HCT116 (cell line): ENCODE measurements at regions not wholly inside any gene's neighbourhood (a gene's known extent, or its start where the extent isn't known, plus 50 kb on each side); places are given as distances from the start of the nearest gene placed in this dataset.

Experiments
- EGR1 ChIP-seq: IDR thresholded peaks from 2 replicates; pipeline ENCODE4 v1.6.1; 2012; ENCODE audit warnings: low read depth
- EZH2 ChIP-seq: fragments of 200-600 bp; sonication (generic); IDR thresholded peaks from 2 replicates; pipeline ENCODE4 v1.6.1; 2017; ENCODE audit warnings: antibody characterized with exemption, mixed run types
- POLR2A ChIP-seq: IDR thresholded peaks from 2 replicates; pipeline ENCODE4 v1.7.0; 2011; ENCODE audit warnings: borderline replicate concordance; ENCODE audit not compliant: insufficient read depth, insufficient read length; ENCODE audit errors: extremely low read depth
- RAD21 ChIP-seq: IDR thresholded peaks from 2 replicates; pipeline ENCODE4 v1.6.1; 2012; ENCODE audit warnings: low read depth, mild to moderate bottlenecking
- TF ChIP-seq, protein P1 (sequence below): IDR thresholded peaks from 2 replicates; pipeline ENCODE4 v1.6.1; 2012; ENCODE audit warnings: low read depth
- TF ChIP-seq, protein P2 (sequence below), 3 experiments: fragments of 200-600 bp in 1 of 3; sonication (generic) in 1 of 3; IDR thresholded peaks in 2 of 3; conservative IDR thresholded peaks in 1 of 3; 2 replicates each; pipeline ENCODE4 v1.5.1; 2012 to 2017; ENCODE audit warnings: low read depth in 2 of 3, low read length in 2 of 3, antibody characterized with exemption in 1 of 3, borderline replicate concordance in 1 of 3, control low read depth in 1 of 3, mild to moderate bottlenecking in 1 of 3, mixed read lengths in 1 of 3, mixed run types in 1 of 3, moderate library complexity in 1 of 3; ENCODE audit not compliant: insufficient read depth in 1 of 3

DNA sequence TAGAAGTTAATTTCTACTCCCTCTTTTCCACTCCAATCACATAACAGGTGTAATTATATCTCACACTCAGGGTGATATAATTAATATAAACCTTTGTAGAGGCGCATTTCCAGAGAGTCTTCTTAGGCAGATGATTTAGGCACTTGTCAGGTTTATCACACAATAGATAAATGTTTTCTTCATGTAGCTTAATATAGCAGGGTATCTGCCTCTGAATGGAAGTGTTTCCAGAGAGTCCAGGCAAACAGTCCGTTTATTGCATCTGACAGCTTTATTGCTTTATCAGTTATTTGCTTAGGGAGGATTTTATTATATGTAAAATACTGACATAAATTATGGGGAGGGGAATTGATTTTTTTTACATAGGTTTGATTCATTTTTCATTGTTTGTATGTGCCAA lies 766.3 kb downstream of the SLC4A3 start:
- TF ChIP-seq EGR1 (no peak), RAD21 (no peak), POLR2A (no peak), EZH2 (no peak)
- TF ChIP-seq, protein P1, sequence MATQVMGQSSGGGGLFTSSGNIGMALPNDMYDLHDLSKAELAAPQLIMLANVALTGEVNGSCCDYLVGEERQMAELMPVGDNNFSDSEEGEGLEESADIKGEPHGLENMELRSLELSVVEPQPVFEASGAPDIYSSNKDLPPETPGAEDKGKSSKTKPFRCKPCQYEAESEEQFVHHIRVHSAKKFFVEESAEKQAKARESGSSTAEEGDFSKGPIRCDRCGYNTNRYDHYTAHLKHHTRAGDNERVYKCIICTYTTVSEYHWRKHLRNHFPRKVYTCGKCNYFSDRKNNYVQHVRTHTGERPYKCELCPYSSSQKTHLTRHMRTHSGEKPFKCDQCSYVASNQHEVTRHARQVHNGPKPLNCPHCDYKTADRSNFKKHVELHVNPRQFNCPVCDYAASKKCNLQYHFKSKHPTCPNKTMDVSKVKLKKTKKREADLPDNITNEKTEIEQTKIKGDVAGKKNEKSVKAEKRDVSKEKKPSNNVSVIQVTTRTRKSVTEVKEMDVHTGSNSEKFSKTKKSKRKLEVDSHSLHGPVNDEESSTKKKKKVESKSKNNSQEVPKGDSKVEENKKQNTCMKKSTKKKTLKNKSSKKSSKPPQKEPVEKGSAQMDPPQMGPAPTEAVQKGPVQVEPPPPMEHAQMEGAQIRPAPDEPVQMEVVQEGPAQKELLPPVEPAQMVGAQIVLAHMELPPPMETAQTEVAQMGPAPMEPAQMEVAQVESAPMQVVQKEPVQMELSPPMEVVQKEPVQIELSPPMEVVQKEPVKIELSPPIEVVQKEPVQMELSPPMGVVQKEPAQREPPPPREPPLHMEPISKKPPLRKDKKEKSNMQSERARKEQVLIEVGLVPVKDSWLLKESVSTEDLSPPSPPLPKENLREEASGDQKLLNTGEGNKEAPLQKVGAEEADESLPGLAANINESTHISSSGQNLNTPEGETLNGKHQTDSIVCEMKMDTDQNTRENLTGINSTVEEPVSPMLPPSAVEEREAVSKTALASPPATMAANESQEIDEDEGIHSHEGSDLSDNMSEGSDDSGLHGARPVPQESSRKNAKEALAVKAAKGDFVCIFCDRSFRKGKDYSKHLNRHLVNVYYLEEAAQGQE: no peak
- TF ChIP-seq, protein P2, sequence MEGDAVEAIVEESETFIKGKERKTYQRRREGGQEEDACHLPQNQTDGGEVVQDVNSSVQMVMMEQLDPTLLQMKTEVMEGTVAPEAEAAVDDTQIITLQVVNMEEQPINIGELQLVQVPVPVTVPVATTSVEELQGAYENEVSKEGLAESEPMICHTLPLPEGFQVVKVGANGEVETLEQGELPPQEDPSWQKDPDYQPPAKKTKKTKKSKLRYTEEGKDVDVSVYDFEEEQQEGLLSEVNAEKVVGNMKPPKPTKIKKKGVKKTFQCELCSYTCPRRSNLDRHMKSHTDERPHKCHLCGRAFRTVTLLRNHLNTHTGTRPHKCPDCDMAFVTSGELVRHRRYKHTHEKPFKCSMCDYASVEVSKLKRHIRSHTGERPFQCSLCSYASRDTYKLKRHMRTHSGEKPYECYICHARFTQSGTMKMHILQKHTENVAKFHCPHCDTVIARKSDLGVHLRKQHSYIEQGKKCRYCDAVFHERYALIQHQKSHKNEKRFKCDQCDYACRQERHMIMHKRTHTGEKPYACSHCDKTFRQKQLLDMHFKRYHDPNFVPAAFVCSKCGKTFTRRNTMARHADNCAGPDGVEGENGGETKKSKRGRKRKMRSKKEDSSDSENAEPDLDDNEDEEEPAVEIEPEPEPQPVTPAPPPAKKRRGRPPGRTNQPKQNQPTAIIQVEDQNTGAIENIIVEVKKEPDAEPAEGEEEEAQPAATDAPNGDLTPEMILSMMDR (IDR thresholded peaks at IDR 0.05 in 2 of 3, conservative IDR thresholded peaks at IDR 0.05 in 1 of 3; ENCODE audit: borderline replicate concordance in 1 of 3, insufficient read depth in 1 of 3, low read depth in 2 of 3, low read length in 2 of 3): no peak
